Endothelial cell of umbilical vein (primary cell): ENCODE measurements at regions not wholly inside any gene's neighbourhood (a gene's known extent, or its start where the extent isn't known, plus 50 kb on each side); places are given as distances from the start of the nearest gene placed in this dataset.

Experiments used
- BruUV-seq: library from RNA; stranded (reverse); fragments of 400-500 nt; replicated peaks from 2 replicates; lab custom pipeline; 2021; lab: Mats Ljungman, UMichigan
- CTCF ChIA-PET: fragments of 300-600, 350-600 bp; sonication (Branson Sonifier 250); formaldehyde crosslinking; loops from one replicate; lab custom pipeline; 2021; ENCODE audit warnings: antibody characterized with exemption, inconsistent platforms; lab: Charles Lee
- POLR2A ChIA-PET: fragments of 300-600, 350-600 bp; sonication (Branson Sonifier 250); formaldehyde crosslinking; loops from one replicate; lab custom pipeline; 2021; ENCODE audit warnings: antibody characterized with exemption, inconsistent platforms; lab: Charles Lee
- DNase-seq: peaks from one replicate; pipeline ENCODE4 v3.0.0-alpha.2; 2011; ENCODE audit warnings: low read depth, low spot score
- FAIRE-seq: peaks from 2 replicates; lab custom pipeline; 2011; peaks lifted over from hg19 to GRCh38; lab: Jason Lieb, UNC
- H2AFZ ChIP-seq: 2 replicates; pipeline ENCODE4 v1.6.0; 2012; ENCODE audit warnings: low read depth, low read length, control low read depth, inconsistent platforms
- H3K27ac ChIP-seq: 2 replicates; pipeline ENCODE4 v1.5.1; 2011; ENCODE audit warnings: low read depth, mild to moderate bottlenecking, control low read depth, low read length, moderate library complexity; ENCODE audit not compliant: insufficient read depth
- H3K27me3 ChIP-seq, 2 experiments: 2 replicates each; pipeline versions ENCODE4 v1.6.0 to v1.6.1; 2011; ENCODE audit warnings: low read length in 2 of 2, mixed read lengths in 1 of 2; ENCODE audit not compliant: control insufficient read depth in 2 of 2, insufficient read depth in 2 of 2
- H3K36me3 ChIP-seq, 2 experiments: 2 replicates in 1 of 2; 3 replicates in 1 of 2; pipeline ENCODE4 v1.5.1; 2011; ENCODE audit warnings: low read length in 2 of 2, mild to moderate bottlenecking in 1 of 2, moderate library complexity in 1 of 2; ENCODE audit not compliant: control insufficient read depth in 2 of 2, insufficient read depth in 2 of 2; ENCODE audit errors: extremely low read depth in 1 of 2
- H3K4me1 ChIP-seq: 3 replicates; pipeline ENCODE4 v1.5.1; 2011; ENCODE audit warnings: mild to moderate bottlenecking, low read length; ENCODE audit not compliant: control insufficient read depth, insufficient read depth; ENCODE audit errors: extremely low read depth
- H3K4me2 ChIP-seq: 2 replicates; pipeline ENCODE4 v1.6.1; 2011; ENCODE audit warnings: low read length, control low read depth, mixed read lengths; ENCODE audit not compliant: insufficient read depth
- H3K4me3 ChIP-seq, 3 experiments: fragments of 200-600 bp in 1 of 3; sonication (generic), shearing (Covaris generic) in 1 of 3; replicated peaks in 1 of 3; 2 replicates each; pipeline ENCODE4 v1.5.1; 2011 to 2016; ENCODE audit warnings: control low read depth in 3 of 3, low read length in 3 of 3, mild to moderate bottlenecking in 2 of 3, inconsistent platforms in 1 of 3, low read depth in 1 of 3, moderate library complexity in 1 of 3; ENCODE audit not compliant: insufficient read depth in 1 of 3
- H3K79me2 ChIP-seq: 2 replicates; pipeline ENCODE4 v1.6.0; 2012; ENCODE audit warnings: low read length, inconsistent platforms; ENCODE audit not compliant: control insufficient read depth, insufficient read depth
- H3K9ac ChIP-seq: replicated peaks from 2 replicates; pipeline ENCODE3; 2011; ENCODE audit warnings: low read length, control low read depth; ENCODE audit not compliant: insufficient read depth; ENCODE audit errors: extremely low read depth
- H3K9me1 ChIP-seq: replicated peaks from 3 replicates; pipeline ENCODE4 v1.6.0; 2011; ENCODE audit warnings: mild to moderate bottlenecking, low read length; ENCODE audit not compliant: control insufficient read depth, insufficient read depth; ENCODE audit errors: extremely low read depth
- H3K9me3 ChIP-seq: replicated peaks from 2 replicates; pipeline ENCODE4 v1.5.1; 2012; ENCODE audit warnings: low read length, inconsistent platforms; ENCODE audit not compliant: control insufficient read depth, insufficient read depth
- H4K20me1 ChIP-seq: replicated peaks from 2 replicates; pipeline ENCODE3; 2011; ENCODE audit warnings: mild to moderate bottlenecking, low read length; ENCODE audit not compliant: control insufficient read depth, insufficient read depth; ENCODE audit errors: extremely low read depth
- CTCF ChIP-seq, 2 donors: IDR thresholded peaks; 1 replicate in 1 of 2; 2 replicates in 1 of 2; pipeline ENCODE4 v1.5.1; 2011; ENCODE audit warnings: low read length in 2 of 2, mild to moderate bottlenecking in 2 of 2, moderate library complexity in 2 of 2, control low read depth in 1 of 2, inconsistent platforms in 1 of 2, low read depth in 1 of 2; ENCODE audit not compliant: insufficient read depth in 1 of 2; ENCODE audit errors: extremely low read depth in 1 of 2
- EZH2 ChIP-seq: IDR thresholded peaks from 2 replicates; pipeline ENCODE4 v1.6.1; 2012; ENCODE audit warnings: borderline replicate concordance, low read depth, mild to moderate bottlenecking, moderate library complexity, low read length, inconsistent platforms; ENCODE audit not compliant: severe bottlenecking
- FOS ChIP-seq: IDR thresholded peaks from 2 replicates; pipeline ENCODE4 v1.6.1; 2011; ENCODE audit warnings: mild to moderate bottlenecking, low read length, moderate library complexity, borderline replicate concordance; ENCODE audit not compliant: insufficient read depth
- GATA2 ChIP-seq: IDR thresholded peaks from 2 replicates; pipeline ENCODE4 v1.7.0; 2011; ENCODE audit warnings: low read depth, mild to moderate bottlenecking, moderate library complexity, mixed read lengths, low read length; ENCODE audit not compliant: insufficient read length, insufficient read depth
- JUN ChIP-seq: IDR thresholded peaks from 2 replicates; pipeline ENCODE4 v1.6.1; 2011; ENCODE audit warnings: borderline replicate concordance, low read depth; ENCODE audit not compliant: insufficient read length, insufficient read depth
- MAX ChIP-seq: IDR thresholded peaks from 2 replicates; pipeline ENCODE4 v1.6.1; 2011; ENCODE audit not compliant: insufficient read depth, insufficient read length
- MYC ChIP-seq: IDR thresholded peaks from one replicate; pipeline ENCODE4 v1.6.1; 2011; ENCODE audit warnings: mild to moderate bottlenecking, low read depth, low read length
- POLR2A ChIP-seq: IDR thresholded peaks from 2 replicates; pipeline ENCODE4 v1.6.1; 2012; ENCODE audit warnings: low read depth, mild to moderate bottlenecking, control low read depth, low read length
- POLR2AphosphoS5 ChIP-seq: IDR thresholded peaks from 2 replicates; pipeline ENCODE4 v1.6.1; 2012; ENCODE audit warnings: low read depth, mild to moderate bottlenecking, control low read depth, low read length, moderate library complexity; ENCODE audit not compliant: insufficient read depth
- dilution Hi-C: fragments of 300-500 bp; cut with MboI; formaldehyde crosslinking; loops from one replicate; pipeline ENCODE4 v1.15.0; 2019; ENCODE audit warnings: low sequenced_read_pairs; ENCODE audit not compliant: extremely low pct_ligation_motif_present
- intact Hi-C: fragments of 100-400 bp; cut with micrococcal nuclease; formaldehyde crosslinking; loops from one replicate; pipeline ENCODE4 v1.10.0; 2022

- no peaks in the 10 kb centered on the region for H3K36me3 ChIP-seq
- no TSS peak for BruUV-seq
- no peak overlapping the region for H3K9ac ChIP-seq
- H3K4me3 ChIP-seq: no peak overlapping the region
- H3K4me2 ChIP-seq: no peak overlapping the region
- DNase-seq: no peak
- no peaks in the 10 kb centered on the region for H3K4me1 ChIP-seq
- FAIRE-seq: no peak
- CTCF ChIA-PET: interaction anchor here (1.0 to 1.6 kb wide), 2 partner anchors 15 to 20 kb away, joined by 4 read pairs; no protein-coding TSS in a partner anchor
- no peaks in the 10 kb centered on the region for H4K20me1 ChIP-seq
- H3K79me2 ChIP-seq: no peaks in the 10 kb centered on the region
- POLR2A ChIA-PET: no interaction called here
- no peaks in the 10 kb centered on the region for H3K9me1 ChIP-seq
- H3K27ac ChIP-seq: no peak overlapping the region
- no peak for TF ChIP-seq POLR2A
- no peak for TF ChIP-seq MYC
- no peak for TF ChIP-seq POLR2AphosphoS5
- TF ChIP-seq EZH2: no peak
- no peak for TF ChIP-seq MAX
- no peak for TF ChIP-seq GATA2
- no peak for TF ChIP-seq CTCF (IDR thresholded peaks at IDR 0.05; ENCODE audit: extremely low read depth in 1 of 2, insufficient read depth in 1 of 2, low read depth in 1 of 2, low read length in 2 of 2)
- TF ChIP-seq JUN: no peak
- no peak for TF ChIP-seq FOS
- H2AFZ ChIP-seq: no peak overlapping the region
- intact Hi-C loops: no loop called here
- no peaks in the 10 kb centered on the region for H3K9me3 ChIP-seq
- dilution Hi-C loops: no loop called here
- peaks cover 0 to 5% of the 10 kb centered on the region in 2 experiments for H3K27me3 ChIP-seq
These were observed 155.2 kb upstream of the KCNN2 start for GRCh38 chr5:114206640-114207039.
